GM13976 (cell line): ENCODE measurements at regions not wholly inside any gene's neighbourhood (a gene's known extent, or its start where the extent isn't known, plus 50 kb on each side); places are given as distances from the start of the nearest gene placed in this dataset.

Experiments used
- DNase-seq: peaks from one replicate; pipeline ENCODE4 v3.0.0; 2012; ENCODE audit warnings: low spot score
- in situ Hi-C: fragments of 300-500 bp; cut with MboI; formaldehyde crosslinking; loops from one replicate; pipeline ENCODE4 v1.12.0; 2022; ENCODE audit warnings: low sequenced_read_pairs, mixed read lengths, inconsistent platforms; ENCODE audit not compliant: unreplicated experiment
- TF ChIP-seq, protein P1 (sequence below): IDR thresholded peaks from 2 replicates; pipeline ENCODE4 v1.5.1; 2012; ENCODE audit warnings: borderline replicate concordance, mild to moderate bottlenecking; ENCODE audit not compliant: insufficient read depth; ENCODE audit errors: extremely low read depth, missing control alignments, control extremely low read depth

- no peak for DNase-seq
- TF ChIP-seq, protein P1, sequence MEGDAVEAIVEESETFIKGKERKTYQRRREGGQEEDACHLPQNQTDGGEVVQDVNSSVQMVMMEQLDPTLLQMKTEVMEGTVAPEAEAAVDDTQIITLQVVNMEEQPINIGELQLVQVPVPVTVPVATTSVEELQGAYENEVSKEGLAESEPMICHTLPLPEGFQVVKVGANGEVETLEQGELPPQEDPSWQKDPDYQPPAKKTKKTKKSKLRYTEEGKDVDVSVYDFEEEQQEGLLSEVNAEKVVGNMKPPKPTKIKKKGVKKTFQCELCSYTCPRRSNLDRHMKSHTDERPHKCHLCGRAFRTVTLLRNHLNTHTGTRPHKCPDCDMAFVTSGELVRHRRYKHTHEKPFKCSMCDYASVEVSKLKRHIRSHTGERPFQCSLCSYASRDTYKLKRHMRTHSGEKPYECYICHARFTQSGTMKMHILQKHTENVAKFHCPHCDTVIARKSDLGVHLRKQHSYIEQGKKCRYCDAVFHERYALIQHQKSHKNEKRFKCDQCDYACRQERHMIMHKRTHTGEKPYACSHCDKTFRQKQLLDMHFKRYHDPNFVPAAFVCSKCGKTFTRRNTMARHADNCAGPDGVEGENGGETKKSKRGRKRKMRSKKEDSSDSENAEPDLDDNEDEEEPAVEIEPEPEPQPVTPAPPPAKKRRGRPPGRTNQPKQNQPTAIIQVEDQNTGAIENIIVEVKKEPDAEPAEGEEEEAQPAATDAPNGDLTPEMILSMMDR, result no peak
- in situ Hi-C loops, result no loop called here
These were observed 115.9 kb upstream of the FRMD1 start for GRCh38 chr6:168194732-168195567.

DNA sequence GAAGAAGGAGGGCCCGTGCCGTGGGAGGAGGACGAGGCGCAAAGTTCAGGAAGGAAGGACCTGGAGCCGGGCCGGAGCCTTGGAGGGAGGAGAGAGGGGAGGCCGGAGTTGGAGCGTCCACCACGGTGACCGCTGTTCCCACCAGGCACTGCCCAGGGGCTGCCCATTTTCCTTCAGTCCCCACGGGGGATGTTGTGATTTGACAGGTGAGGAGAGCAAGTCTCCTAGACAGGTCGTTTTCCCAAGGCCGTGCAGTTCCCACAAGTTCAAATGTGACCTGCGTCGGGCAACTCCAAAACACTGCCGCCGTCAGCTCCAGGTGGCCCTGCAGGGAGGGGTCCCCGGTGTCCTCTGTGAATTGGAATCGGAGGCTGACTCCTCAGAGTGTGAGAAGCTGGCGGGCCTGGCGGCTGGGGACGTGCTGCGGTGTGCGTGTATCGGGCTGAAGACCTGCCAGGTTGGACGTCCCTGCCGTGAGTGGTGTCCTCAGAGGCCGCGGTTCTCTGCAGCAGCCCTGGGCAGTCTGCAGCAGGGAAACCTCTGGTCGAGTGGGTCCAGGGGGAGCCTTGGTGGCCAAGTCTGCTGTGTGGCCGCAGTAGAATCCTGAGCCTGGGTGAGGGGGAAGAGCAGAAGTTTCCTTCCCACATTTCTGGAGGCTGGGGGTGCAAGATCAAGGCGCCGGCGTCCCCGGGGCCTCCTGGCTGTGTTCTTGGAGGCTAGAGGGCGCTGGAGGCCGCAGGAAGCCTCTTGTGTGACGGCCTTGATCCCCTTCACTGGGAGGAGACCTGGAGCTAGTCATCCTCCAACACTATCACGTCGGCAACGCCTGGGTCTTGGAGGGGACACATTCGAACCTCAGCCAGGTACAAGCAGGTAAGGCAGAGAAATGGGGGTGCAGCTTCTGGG is 115.1 kb upstream of the FRMD1 start:
- DNase-seq, result no peak
- in situ Hi-C loops, result no loop called here
- TF ChIP-seq, protein P1, result no peak

DNA sequence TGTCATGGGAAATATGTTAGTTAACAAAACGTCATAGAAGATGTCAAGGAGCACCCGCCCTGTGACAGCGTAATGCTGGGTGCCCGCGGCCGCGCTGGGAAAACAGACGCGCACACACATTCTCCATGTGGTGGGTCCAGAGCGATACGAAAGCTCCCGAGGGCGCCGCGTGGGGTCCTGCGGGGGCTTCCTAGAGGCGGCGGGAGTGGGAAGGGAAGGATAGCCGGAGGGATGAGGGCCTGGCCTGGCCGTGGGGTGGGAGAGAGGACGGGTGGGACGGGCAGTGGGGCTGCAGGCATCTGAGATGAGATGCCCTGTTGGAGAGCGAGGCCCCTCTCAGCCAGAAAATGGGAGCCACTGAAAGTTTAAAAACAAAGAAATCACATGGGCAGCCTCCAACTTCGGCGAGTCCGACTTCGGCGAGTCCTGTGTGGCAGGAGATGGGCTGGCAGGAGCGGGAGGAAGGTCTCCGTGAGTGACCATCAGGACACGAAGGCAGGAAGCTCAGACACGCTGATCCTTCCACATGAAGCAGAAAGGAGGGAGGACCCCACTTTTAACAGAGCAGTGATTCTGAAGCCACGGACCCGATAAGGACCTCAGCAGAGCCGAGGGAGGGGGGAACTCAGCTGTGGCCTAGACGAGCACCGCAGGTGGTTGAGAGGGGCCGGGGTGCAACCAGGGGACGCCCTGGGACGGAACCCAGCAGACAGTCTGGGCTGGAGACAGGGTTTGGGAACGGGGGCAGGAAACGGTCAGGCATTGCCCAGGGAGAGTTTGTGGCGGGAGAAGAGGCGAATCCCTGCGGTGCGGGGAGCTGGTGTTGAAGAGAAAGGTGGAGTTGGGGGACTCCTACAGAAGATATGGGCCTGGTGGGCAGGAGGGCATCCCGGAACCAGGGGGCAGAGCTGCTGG is 114.1 kb upstream of the FRMD1 start:
- no peak for DNase-seq
- TF ChIP-seq, protein P1, result no peak
- in situ Hi-C loops, result no loop called here

DNA sequence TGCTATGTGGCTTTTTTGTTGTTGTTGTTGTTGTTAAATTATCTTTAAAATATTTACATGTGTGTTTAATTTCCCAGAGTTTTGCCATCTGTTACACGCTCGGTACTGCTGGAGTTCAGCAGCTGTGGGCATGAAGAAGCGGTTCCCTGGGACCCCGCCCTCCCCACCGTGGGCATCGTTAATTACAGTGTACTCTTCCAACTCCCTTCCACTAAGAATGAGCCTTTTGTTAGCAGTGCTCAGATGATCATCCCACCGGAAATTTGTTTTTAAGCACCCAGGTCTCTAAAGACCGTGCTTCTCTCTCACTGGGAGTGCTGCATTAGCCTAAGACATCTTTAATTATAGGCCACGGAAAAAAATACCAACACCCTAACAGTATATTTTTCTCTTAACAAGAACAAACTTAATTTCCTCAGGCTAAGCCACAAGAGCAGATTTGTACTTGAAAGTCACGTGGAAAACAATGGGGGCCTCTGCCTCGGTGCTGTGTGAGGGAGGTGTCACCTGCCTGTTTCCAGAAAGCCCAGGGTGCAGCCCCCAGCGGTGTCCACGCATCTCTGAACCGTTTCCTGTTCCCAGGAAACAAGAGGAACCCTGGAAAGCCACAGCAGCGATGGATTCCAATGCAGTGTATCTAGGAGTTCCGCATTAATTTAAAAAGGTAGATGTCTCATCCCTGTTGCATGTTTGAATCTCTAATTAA is 113.3 kb upstream of the FRMD1 start:
- in situ Hi-C loops, result no loop called here
- no peak for DNase-seq
- TF ChIP-seq, protein P1, result no peak

DNA sequence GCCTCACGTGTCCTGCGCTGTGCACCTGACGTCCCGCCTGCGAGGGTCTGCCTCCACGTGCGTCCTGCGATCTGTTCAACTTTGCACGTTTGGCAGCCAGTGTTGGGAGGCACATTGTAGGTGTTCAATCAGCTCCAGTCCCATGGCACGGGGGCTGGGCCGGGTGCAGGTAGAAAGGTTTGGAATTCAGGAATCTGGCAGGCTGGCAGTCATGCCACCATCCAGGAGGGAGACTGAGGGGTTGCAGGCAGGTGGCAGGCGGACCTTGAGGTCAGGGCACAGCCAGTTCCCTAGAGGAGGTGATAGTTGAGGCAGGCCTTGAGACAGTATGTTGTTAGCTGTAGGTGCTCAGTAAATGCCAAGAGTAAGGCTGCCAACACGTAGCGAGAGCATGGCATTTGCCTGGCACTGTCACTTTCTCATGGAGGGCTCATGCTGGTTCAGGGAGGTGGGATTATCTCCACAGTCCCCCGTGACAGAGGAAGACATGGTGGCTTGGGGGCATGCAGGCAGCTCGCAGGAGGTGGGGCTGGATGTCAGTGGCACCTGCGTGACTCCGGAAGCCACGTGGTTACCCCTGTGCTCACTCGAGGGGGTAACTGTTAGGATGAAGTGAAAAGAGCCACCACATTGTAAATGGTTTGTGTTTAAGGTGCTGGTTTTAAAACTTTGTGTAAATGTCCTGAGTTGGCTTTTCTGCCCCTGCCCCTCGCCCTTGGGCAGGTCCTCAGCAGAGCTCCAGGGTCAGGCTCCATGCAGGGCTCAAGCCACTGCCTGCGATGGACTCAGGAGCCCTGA is 111.8 kb upstream of the FRMD1 start:
- TF ChIP-seq, protein P1, result no peak

More for the DNA sequence above, 111.8 kb upstream of the FRMD1 start:
- in situ Hi-C loops, result no loop called here
- no peak for DNase-seq
